H9 (cell line): ENCODE measurements at regions not wholly inside any gene's neighbourhood (a gene's known extent, or its start where the extent isn't known, plus 50 kb on each side); places are given as distances from the start of the nearest gene placed in this dataset.
"Not testable (repeated sequence)": the region's sequence is repeated elsewhere in the genome, so short reads cannot be mapped to it uniquely, and the experiment has no call there.

Source experiments
- DNase-seq: peaks from one replicate; pipeline ENCODE4 v3.0.0-alpha.2; 2017
- H2AFZ ChIP-seq: one replicate; pipeline ENCODE4 v1.6.1; 2013; ENCODE audit warnings: mild to moderate bottlenecking, low read length, control low read depth, moderate library complexity
- H2AK5ac ChIP-seq: 2 replicates; pipeline ENCODE4 v1.6.1; 2013; ENCODE audit warnings: low read length, control low read depth, mixed read lengths; ENCODE audit not compliant: insufficient read length
- H2BK120ac ChIP-seq: one replicate; pipeline ENCODE4 v1.6.1; 2013; ENCODE audit warnings: low read depth, mild to moderate bottlenecking, low read length, control low read depth, inconsistent platforms; ENCODE audit not compliant: poor library complexity, severe bottlenecking
- H2BK12ac ChIP-seq: 2 replicates; pipeline ENCODE4 v1.6.1; 2013; ENCODE audit warnings: low read length, control low read depth, mixed read lengths, low read depth; ENCODE audit not compliant: insufficient read length
- H2BK15ac ChIP-seq: 2 replicates; pipeline ENCODE4 v1.6.1; 2013; ENCODE audit warnings: low read depth, low read length, control low read depth
- H2BK20ac ChIP-seq: one replicate; pipeline ENCODE4 v1.6.1; 2013; ENCODE audit warnings: low read depth, mild to moderate bottlenecking, low read length, control low read depth, inconsistent platforms; ENCODE audit not compliant: poor library complexity, severe bottlenecking
- H2BK5ac ChIP-seq: 2 replicates; pipeline ENCODE4 v1.6.1; 2013; ENCODE audit warnings: low read length, control low read depth, mixed read lengths; ENCODE audit not compliant: insufficient read length
- H3K14ac ChIP-seq: 2 replicates; pipeline ENCODE4 v1.6.1; 2013; ENCODE audit warnings: low read length, control low read depth; ENCODE audit not compliant: insufficient read depth
- H3K18ac ChIP-seq: 2 replicates; pipeline ENCODE4 v1.6.1; 2013; ENCODE audit warnings: low read depth, mild to moderate bottlenecking, mixed read lengths, low read length, control low read depth; ENCODE audit not compliant: insufficient read length
- H3K23ac ChIP-seq: 2 replicates; pipeline ENCODE4 v1.6.1; 2013; ENCODE audit warnings: low read length, control low read depth, mixed read lengths, low read depth; ENCODE audit not compliant: insufficient read length
- H3K23me2 ChIP-seq: 2 replicates; pipeline ENCODE4 v1.6.1; 2013; ENCODE audit warnings: low read depth, mild to moderate bottlenecking, mixed read lengths, low read length, control low read depth; ENCODE audit not compliant: insufficient read length, poor library complexity, severe bottlenecking
- H3K27ac ChIP-seq: 2 replicates; pipeline ENCODE4 v1.5.1; 2013; ENCODE audit warnings: low read length, control low read depth, mixed read lengths, low read depth; ENCODE audit not compliant: insufficient read length
- H3K27me3 ChIP-seq: 2 replicates; pipeline ENCODE4 v1.6.1; 2013; ENCODE audit warnings: low read length, control low read depth, inconsistent platforms; ENCODE audit not compliant: insufficient read depth
- H3K4ac ChIP-seq: 2 replicates; pipeline ENCODE4 v1.6.1; 2013; ENCODE audit warnings: low read depth, mild to moderate bottlenecking, control low read depth, inconsistent platforms, low read length, moderate library complexity
- H3K4me1 ChIP-seq: 2 replicates; pipeline ENCODE4 v1.6.1; 2013; ENCODE audit warnings: low read length, control low read depth, inconsistent platforms; ENCODE audit not compliant: insufficient read depth
- H3K4me2 ChIP-seq: 2 replicates; pipeline ENCODE4 v1.6.1; 2013; ENCODE audit warnings: low read length, control low read depth, mixed read lengths; ENCODE audit not compliant: insufficient read length, insufficient read depth
- H3K56ac ChIP-seq: 2 replicates; pipeline ENCODE4 v1.6.1; 2013; ENCODE audit warnings: low read depth, mild to moderate bottlenecking, mixed read lengths, low read length, control low read depth; ENCODE audit not compliant: insufficient read length
- H3K79me1 ChIP-seq: 2 replicates; pipeline ENCODE4 v1.6.1; 2013; ENCODE audit warnings: low read depth, mild to moderate bottlenecking, moderate library complexity, low read length, control low read depth, inconsistent platforms; ENCODE audit not compliant: insufficient read depth, poor library complexity, severe bottlenecking
- H3K79me2 ChIP-seq: 2 replicates; pipeline ENCODE4 v1.6.1; 2013; ENCODE audit warnings: low read length, control low read depth, inconsistent platforms; ENCODE audit not compliant: insufficient read depth
- H3K9ac ChIP-seq: 2 replicates; pipeline ENCODE4 v1.6.1; 2013; ENCODE audit warnings: low read length, control low read depth, mixed read lengths; ENCODE audit not compliant: insufficient read length; ENCODE audit errors: extremely low read depth
- H3K9me3 ChIP-seq: one replicate; pipeline ENCODE4 v1.6.1; 2013; ENCODE audit warnings: low read depth, low read length, inconsistent platforms; ENCODE audit not compliant: control insufficient read depth
- H3T11ph ChIP-seq: one replicate; pipeline ENCODE4 v1.6.1; 2013; ENCODE audit warnings: mild to moderate bottlenecking, low read length, control low read depth, inconsistent platforms
- H4K20me1 ChIP-seq: one replicate; pipeline ENCODE4 v1.6.1; 2013; ENCODE audit not compliant: control insufficient read depth, insufficient read length, insufficient read depth
- H4K5ac ChIP-seq: 2 replicates; pipeline ENCODE4 v1.6.1; 2013; ENCODE audit warnings: low read depth, mild to moderate bottlenecking, mixed read lengths, low read length, control low read depth; ENCODE audit not compliant: insufficient read length
- H4K8ac ChIP-seq: replicated peaks from 2 replicates; pipeline ENCODE4 v1.6.1; 2013; ENCODE audit warnings: low read length, control low read depth, mixed read lengths, low read depth; ENCODE audit not compliant: insufficient read length
- H4K91ac ChIP-seq: 2 replicates; pipeline ENCODE4 v1.6.1; 2013; ENCODE audit warnings: low read depth, mild to moderate bottlenecking, moderate library complexity, mixed read lengths, low read length, control low read depth; ENCODE audit not compliant: insufficient read length
- H3K27ac Mint-ChIP-seq, 3 experiments: 2 replicates in 2 of 3; 3 replicates in 1 of 3; pipeline ENCODE4 v1.8.0; 2020 to 2021; ENCODE audit warnings: mixed read lengths in 3 of 3, mild to moderate bottlenecking in 1 of 3, moderate library complexity in 1 of 3
- H3K27me3 Mint-ChIP-seq: 2 replicates; pipeline ENCODE4 v1.8.0; 2021; ENCODE audit warnings: low read depth, mild to moderate bottlenecking, moderate library complexity, mixed read lengths
- H3K36me3 Mint-ChIP-seq, 3 experiments: 2 replicates in 2 of 3; 3 replicates in 1 of 3; pipeline ENCODE4 v1.8.0; 2020 to 2021; ENCODE audit warnings: low read depth in 3 of 3, mixed read lengths in 3 of 3; ENCODE audit not compliant: insufficient read depth in 1 of 3
- H3K4me1 Mint-ChIP-seq, 2 experiments: 2 replicates each; pipeline ENCODE4 v1.8.0; 2020; ENCODE audit warnings: mixed read lengths in 2 of 2
- H3K4me3 Mint-ChIP-seq, 2 experiments: 2 replicates in 1 of 2; 3 replicates in 1 of 2; pipeline ENCODE4 v1.8.0; 2020 to 2021; ENCODE audit warnings: mild to moderate bottlenecking in 2 of 2, mixed read lengths in 2 of 2, moderate library complexity in 1 of 2
- H3K9me3 Mint-ChIP-seq, 2 experiments: 2 replicates in 1 of 2; 3 replicates in 1 of 2; pipeline ENCODE4 v1.8.0; 2020; ENCODE audit warnings: mild to moderate bottlenecking in 2 of 2, mixed read lengths in 2 of 2, moderate library complexity in 1 of 2
- WGBS: extraction: QIAGEN DNeasy Blood & Tissue Kit; methylation state at CpG from one replicate; pipeline ENCODE4 v1.1.7; 2013; ENCODE audit warnings: missing lambda C conversion rate, low lambda C conversion rate, mixed read lengths; ENCODE audit not compliant: insufficient read length; ENCODE audit errors: extremely low coverage; 5-methylcytosine and 5-hydroxymethylcytosine counted together

DNA sequence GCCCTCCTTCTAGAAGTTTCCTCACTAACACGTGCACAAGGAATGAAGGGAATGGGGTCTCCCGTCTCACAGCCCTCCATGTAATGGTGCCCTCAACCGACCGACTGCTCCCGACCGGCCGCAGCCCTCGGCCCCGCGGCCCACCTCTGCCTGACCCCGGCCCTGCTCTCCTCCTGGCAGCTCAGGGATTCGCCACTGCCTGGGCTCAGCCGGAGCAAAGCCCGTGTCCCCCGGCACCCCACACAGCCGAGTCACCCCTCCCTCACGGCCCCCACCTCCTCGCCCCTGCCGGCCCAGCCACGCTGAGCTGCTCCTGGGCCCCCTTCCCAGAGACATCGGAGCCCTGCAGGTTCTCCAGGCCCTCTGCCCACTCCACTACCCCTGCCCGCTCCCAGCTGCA, 171.0 kb downstream of the TMEM121 start:
- H3K27ac ChIP-seq, H3T11ph ChIP-seq, H3K79me2 ChIP-seq, H3K79me1 ChIP-seq, H2BK12ac ChIP-seq, H3K4ac ChIP-seq, H3K9ac ChIP-seq, H3K27me3 ChIP-seq, H3K4me2 ChIP-seq, H3K23me2 ChIP-seq, H2BK5ac ChIP-seq, H2BK15ac ChIP-seq, H3K4me1 ChIP-seq, H3K18ac ChIP-seq, H4K20me1 ChIP-seq, H2BK120ac ChIP-seq, H3K56ac ChIP-seq, H3K4me3 Mint-ChIP-seq, H2AFZ ChIP-seq, H2BK20ac ChIP-seq, H4K91ac ChIP-seq, H2AK5ac ChIP-seq, H3K4me1 Mint-ChIP-seq, H3K27ac Mint-ChIP-seq, H4K5ac ChIP-seq, H3K23ac ChIP-seq, DNase-seq, H4K8ac ChIP-seq, H3K14ac ChIP-seq: not testable (repeated sequence)
- Mint-ChIP-seq H3K36me3 (peaks cover 35 to 41% (median 41%) of the 10 kb centered on the region in 3 experiments), H3K9me3 (peaks cover 56 to 62% of the 10 kb centered on the region in 2 experiments), H3K27me3 (peaks cover 15% of the 10 kb centered on the region)
- peaks cover 46% of the 10 kb centered on the region for H3K9me3 ChIP-seq
- no CpG with 5 or more reads among the region's 22 CpGs for WGBS

GRCh38 chr14:105697955-105698354, 171.6 kb downstream of the TMEM121 start:
- H4K8ac ChIP-seq, H3K27me3 ChIP-seq, H4K5ac ChIP-seq, H3K79me1 ChIP-seq, H3K4me1 Mint-ChIP-seq, H3K23me2 ChIP-seq, H3K56ac ChIP-seq, H3K4me2 ChIP-seq, H2BK20ac ChIP-seq, H2BK120ac ChIP-seq, DNase-seq, H2BK5ac ChIP-seq, H3K79me2 ChIP-seq, H4K91ac ChIP-seq, H3K14ac ChIP-seq, H2AFZ ChIP-seq, H3T11ph ChIP-seq, H3K27ac Mint-ChIP-seq, H3K23ac ChIP-seq, H2AK5ac ChIP-seq, H3K4me1 ChIP-seq, H3K4me3 Mint-ChIP-seq, H3K18ac ChIP-seq, H2BK15ac ChIP-seq, H3K9ac ChIP-seq, H3K4ac ChIP-seq, H3K27ac ChIP-seq, H4K20me1 ChIP-seq, H2BK12ac ChIP-seq: not testable (repeated sequence)
- no CpG with 5 or more reads among the region's 5 CpGs for whole genome bisulfite sequencing
- H3K27me3 Mint-ChIP-seq: peaks cover 15% of the 10 kb centered on the region
- H3K9me3 Mint-ChIP-seq: peaks cover 62 to 67% of the 10 kb centered on the region in 2 experiments
- peaks cover 51% of the 10 kb centered on the region for H3K9me3 ChIP-seq
- H3K36me3 Mint-ChIP-seq: peaks cover 35 to 45% (median 42%) of the 10 kb centered on the region in 3 experiments
